GM23338 (cell line): ENCODE measurements at regions not wholly inside any gene's neighbourhood (a gene's known extent, or its start where the extent isn't known, plus 50 kb on each side); places are given as distances from the start of the nearest gene placed in this dataset.

Experiments
- ATAC-seq: fragments of 200-7000 bp; cut with Tn5 transposase; 3 replicates; pipeline ENCODE4 v1.9.1; 2020
- DNase-seq: peaks from one replicate; pipeline ENCODE4 v3.0.0-alpha.2; 2015; ENCODE audit warnings: low spot score
- H2AFZ ChIP-seq: fragments of 200-600 bp; sonication (generic); 2 replicates; pipeline ENCODE4 v1.8.0; 2016; ENCODE audit warnings: antibody characterized with exemption, mild to moderate bottlenecking, moderate library complexity
- H3F3A ChIP-seq: fragments of 200-600 bp; sonication (generic); replicated peaks from 2 replicates; pipeline ENCODE4 v1.8.0; 2017; ENCODE audit warnings: antibody characterized with exemption, mixed run types, low read depth
- H3K27ac ChIP-seq: fragments of 200-600 bp; sonication (generic); 2 replicates; pipeline ENCODE4 v1.6.1; 2016; ENCODE audit warnings: low read depth
- H3K27me3 ChIP-seq: fragments of 200-600 bp; sonication (generic); 2 replicates; pipeline ENCODE4 v1.8.0; 2016; ENCODE audit warnings: mild to moderate bottlenecking, mixed run types, moderate library complexity; ENCODE audit not compliant: insufficient read depth
- H3K36me3 ChIP-seq: fragments of 200-600 bp; sonication (generic); 2 replicates; pipeline ENCODE4 v1.8.0; 2016; ENCODE audit warnings: mild to moderate bottlenecking; ENCODE audit not compliant: insufficient read depth
- H3K4me1 ChIP-seq: fragments of 200-600 bp; sonication (generic); 2 replicates; pipeline ENCODE4 v1.8.0; 2016; ENCODE audit warnings: mild to moderate bottlenecking, moderate library complexity; ENCODE audit not compliant: insufficient read depth
- H3K4me2 ChIP-seq: fragments of 200-600 bp; sonication (generic); 2 replicates; pipeline ENCODE4 v1.7.1; 2017; ENCODE audit warnings: mixed run types
- H3K4me3 ChIP-seq: fragments of 200-600 bp; sonication (generic); 2 replicates; pipeline ENCODE4 v1.6.1; 2016; ENCODE audit warnings: mixed run types
- H3K79me2 ChIP-seq: fragments of 200-600 bp; sonication (generic); replicated peaks from 2 replicates; pipeline ENCODE4 v1.8.0; 2017; ENCODE audit warnings: mild to moderate bottlenecking; ENCODE audit not compliant: insufficient read depth
- H3K9me2 ChIP-seq: fragments of 200-600 bp; sonication (generic); 2 replicates; pipeline ENCODE4 v1.8.0; 2017; ENCODE audit not compliant: insufficient read depth
- H4K20me1 ChIP-seq: fragments of 200-600 bp; sonication (generic); replicated peaks from 2 replicates; pipeline ENCODE4 v1.8.0; 2017; ENCODE audit warnings: mild to moderate bottlenecking; ENCODE audit not compliant: insufficient read depth
- H3K27ac Mint-ChIP-seq: 2 replicates; pipeline ENCODE4 v1.8.0; 2020; ENCODE audit warnings: inconsistent platforms, mild to moderate bottlenecking, moderate library complexity, mixed read lengths
- H3K27me3 Mint-ChIP-seq: 3 replicates; pipeline ENCODE4 v1.8.0; 2022; ENCODE audit warnings: low read depth, mild to moderate bottlenecking, moderate library complexity, mixed read lengths, inconsistent platforms; ENCODE audit not compliant: insufficient read depth, poor library complexity
- H3K36me3 Mint-ChIP-seq: 3 replicates; pipeline ENCODE4 v1.8.0; 2021; ENCODE audit warnings: low read depth, mild to moderate bottlenecking, inconsistent platforms, moderate library complexity, mixed read lengths
- H3K4me1 Mint-ChIP-seq: 3 replicates; pipeline ENCODE4 v1.8.0; 2020; ENCODE audit warnings: mild to moderate bottlenecking, inconsistent platforms, mixed read lengths
- H3K4me3 Mint-ChIP-seq: 3 replicates; pipeline ENCODE4 v1.8.0; 2021; ENCODE audit warnings: moderate library complexity, mild to moderate bottlenecking, inconsistent platforms, mixed read lengths
- H3K9me3 Mint-ChIP-seq: 3 replicates; pipeline ENCODE4 v1.8.0; 2020; ENCODE audit warnings: moderate library complexity, mild to moderate bottlenecking, inconsistent platforms, mixed read lengths
- CTCF ChIP-seq, 2 experiments: fragments of 200-600 bp in 1 of 2; sonication (generic) in 1 of 2; conservative IDR thresholded peaks; 2 replicates each; pipeline versions ENCODE4 v1.5.1 to v1.6.1; 2016 to 2017; ENCODE audit warnings: antibody characterized with exemption in 2 of 2, low read depth in 2 of 2, mild to moderate bottlenecking in 2 of 2, moderate library complexity in 1 of 2
- EZH2 ChIP-seq: fragments of 200-600 bp; sonication (generic); IDR thresholded peaks from one replicate; pipeline ENCODE4 v1.8.0; 2017; ENCODE audit warnings: antibody characterized with exemption, mild to moderate bottlenecking, low read depth; ENCODE audit not compliant: unreplicated experiment
- EZH2phosphoT487 ChIP-seq: fragments of 200-600 bp; sonication (generic); IDR thresholded peaks from one replicate; pipeline ENCODE4 v1.8.1; 2018; ENCODE audit warnings: antibody characterized with exemption; ENCODE audit not compliant: unreplicated experiment
- JUNB ChIP-seq: IDR thresholded peaks from one replicate; pipeline ENCODE4 v1.6.1; 2016; ENCODE audit warnings: antibody characterized with exemption; ENCODE audit not compliant: unreplicated experiment
- NANOG ChIP-seq: IDR thresholded peaks from 2 replicates; pipeline ENCODE4 v1.6.1; 2016; ENCODE audit warnings: antibody characterized with exemption, borderline replicate concordance
- POLR2AphosphoS5 ChIP-seq: IDR thresholded peaks from 2 replicates; pipeline ENCODE4 v1.6.1; 2016; ENCODE audit warnings: antibody characterized with exemption, low read depth
- STAT1 ChIP-seq: IDR thresholded peaks from one replicate; pipeline ENCODE4 v1.6.1; 2016; ENCODE audit warnings: antibody characterized with exemption; ENCODE audit not compliant: unreplicated experiment
- ZNF114 ChIP-seq: fragments of 250-450 bp; sonication (Bioruptor Pico); IDR thresholded peaks from 2 replicates; pipeline ENCODE4 v1.5.0; 2020; ENCODE audit warnings: mild to moderate bottlenecking, moderate library complexity
- ZNF331 ChIP-seq: fragments of 250-450 bp; sonication (Bioruptor Pico); IDR thresholded peaks from 2 replicates; pipeline ENCODE4 v1.5.0; 2020; ENCODE audit warnings: low read depth, mild to moderate bottlenecking, moderate library complexity
- TF ChIP-seq, protein P1 (sequence below): IDR thresholded peaks from one replicate; pipeline ENCODE4 v1.6.1; 2018; ENCODE audit warnings: antibody characterized with exemption; ENCODE audit not compliant: unreplicated experiment

GRCh38 chr19:30254158-30254557, 118.0 kb upstream of the ZNF536 start (continued):
- TF ChIP-seq, protein P1, sequence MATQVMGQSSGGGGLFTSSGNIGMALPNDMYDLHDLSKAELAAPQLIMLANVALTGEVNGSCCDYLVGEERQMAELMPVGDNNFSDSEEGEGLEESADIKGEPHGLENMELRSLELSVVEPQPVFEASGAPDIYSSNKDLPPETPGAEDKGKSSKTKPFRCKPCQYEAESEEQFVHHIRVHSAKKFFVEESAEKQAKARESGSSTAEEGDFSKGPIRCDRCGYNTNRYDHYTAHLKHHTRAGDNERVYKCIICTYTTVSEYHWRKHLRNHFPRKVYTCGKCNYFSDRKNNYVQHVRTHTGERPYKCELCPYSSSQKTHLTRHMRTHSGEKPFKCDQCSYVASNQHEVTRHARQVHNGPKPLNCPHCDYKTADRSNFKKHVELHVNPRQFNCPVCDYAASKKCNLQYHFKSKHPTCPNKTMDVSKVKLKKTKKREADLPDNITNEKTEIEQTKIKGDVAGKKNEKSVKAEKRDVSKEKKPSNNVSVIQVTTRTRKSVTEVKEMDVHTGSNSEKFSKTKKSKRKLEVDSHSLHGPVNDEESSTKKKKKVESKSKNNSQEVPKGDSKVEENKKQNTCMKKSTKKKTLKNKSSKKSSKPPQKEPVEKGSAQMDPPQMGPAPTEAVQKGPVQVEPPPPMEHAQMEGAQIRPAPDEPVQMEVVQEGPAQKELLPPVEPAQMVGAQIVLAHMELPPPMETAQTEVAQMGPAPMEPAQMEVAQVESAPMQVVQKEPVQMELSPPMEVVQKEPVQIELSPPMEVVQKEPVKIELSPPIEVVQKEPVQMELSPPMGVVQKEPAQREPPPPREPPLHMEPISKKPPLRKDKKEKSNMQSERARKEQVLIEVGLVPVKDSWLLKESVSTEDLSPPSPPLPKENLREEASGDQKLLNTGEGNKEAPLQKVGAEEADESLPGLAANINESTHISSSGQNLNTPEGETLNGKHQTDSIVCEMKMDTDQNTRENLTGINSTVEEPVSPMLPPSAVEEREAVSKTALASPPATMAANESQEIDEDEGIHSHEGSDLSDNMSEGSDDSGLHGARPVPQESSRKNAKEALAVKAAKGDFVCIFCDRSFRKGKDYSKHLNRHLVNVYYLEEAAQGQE = no peak
- TF ChIP-seq EZH2 = no peak
- TF ChIP-seq POLR2AphosphoS5 = no peak

DNA sequence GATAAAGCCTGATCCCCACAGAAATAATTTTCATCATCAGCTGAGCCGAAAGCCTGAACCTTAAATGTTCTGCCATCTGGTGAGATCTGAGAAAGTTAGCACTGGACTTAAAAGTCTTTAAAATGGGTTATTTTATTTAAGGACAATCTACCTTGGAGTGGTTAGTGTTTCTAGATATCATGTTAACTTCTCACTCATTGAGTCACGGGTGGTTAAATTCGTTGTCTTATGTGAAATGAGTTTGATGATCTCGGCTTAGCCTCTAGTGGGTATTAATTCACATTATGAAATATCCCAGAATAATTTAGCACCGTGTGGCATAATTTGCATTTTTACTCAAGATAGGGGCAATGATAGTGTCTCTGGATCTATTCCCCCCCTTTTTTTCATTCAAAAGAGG, 117.4 kb upstream of the ZNF536 start:
- Mint-ChIP-seq H3K27ac (no peak overlapping the region), H3K36me3 (no peaks in the 10 kb centered on the region), H3K9me3 (no peaks in the 10 kb centered on the region; the same call in 2 of the 3 replicates), H3K4me3 (no peak overlapping the region), H3K27me3 (no peaks in the 10 kb centered on the region), H3K4me1 (peaks cover 43% of the 10 kb centered on the region)
- no peaks in the 10 kb centered on the region for H3K27me3 ChIP-seq
- no peaks in the 10 kb centered on the region for H3K79me2 ChIP-seq
- no peak overlapping the region for H3K4me3 ChIP-seq
- peaks cover 8% of the 10 kb centered on the region; the same call in 1 of the 2 replicates for H3K9me2 ChIP-seq
- H3K4me1 ChIP-seq = peaks cover 27% of the 10 kb centered on the region
- no peaks in the 10 kb centered on the region for H3F3A ChIP-seq
- H3K27ac ChIP-seq = no peak overlapping the region
- H3K36me3 ChIP-seq = no peaks in the 10 kb centered on the region
- no peak overlapping the region for H2AFZ ChIP-seq
- ATAC-seq (no peak), DNase-seq (no peak)
- no peaks in the 10 kb centered on the region for H4K20me1 ChIP-seq
- H3K4me2 ChIP-seq = no peak overlapping the region
- no peak for TF ChIP-seq EZH2phosphoT487
- TF ChIP-seq, protein P1 = no peak
- no peak for TF ChIP-seq JUNB
- no peak for TF ChIP-seq STAT1
- no peak for TF ChIP-seq NANOG
- no peak for TF ChIP-seq CTCF (conservative IDR thresholded peaks at IDR 0.05; ENCODE audit: low read depth in 2 of 2)
- TF ChIP-seq POLR2AphosphoS5 = no peak
- TF ChIP-seq ZNF114 (CRISPR knock-in tag) = no peak
- no peak for TF ChIP-seq ZNF331 (CRISPR knock-in tag)
